ENCODE measurements at regions not wholly inside any gene's neighbourhood (a gene's known extent, or its start where the extent isn't known, plus 50 kb on each side); places are given as distances from the start of the nearest gene placed in this dataset.

- DNase-seq (ENCODE audit: low read depth), result no peak
- no peak overlapping the region for H3K4me3 ChIP-seq (ENCODE audit: low read length)
- TF ChIP-seq CTCF (conservative IDR thresholded peaks at IDR 0.05; ENCODE audit: low read depth, low read length), result no peak
These were observed 488.4 kb upstream of the UBE2E2 start for GRCh38 chr3:22714749-22715148.

- H3K4me3 ChIP-seq (ENCODE audit: low read length), result no peak overlapping the region
- no peak for TF ChIP-seq CTCF (conservative IDR thresholded peaks at IDR 0.05; ENCODE audit: low read depth, low read length)
- no peak for DNase-seq (ENCODE audit: low read depth)
These were observed 482.5 kb upstream of the UBE2E2 start for GRCh38 chr3:22720596-22720995.

GRCh38 chr3:22724420-22724819 is 478.7 kb upstream of the UBE2E2 start:
- H3K4me3 ChIP-seq (ENCODE audit: low read length), result no peak overlapping the region
- DNase-seq (ENCODE audit: low read depth), result no peak
- TF ChIP-seq CTCF (conservative IDR thresholded peaks at IDR 0.05; ENCODE audit: low read depth, low read length), result no peak

GRCh38 chr3:22728406-22728805 is 474.7 kb upstream of the UBE2E2 start:
- no peak for TF ChIP-seq CTCF (conservative IDR thresholded peaks at IDR 0.05; ENCODE audit: low read depth, low read length)
- H3K4me3 ChIP-seq (ENCODE audit: low read length), result no peak overlapping the region
- DNase-seq (ENCODE audit: low read depth), result no peak

GRCh38 chr3:22729212-22729611 is 473.9 kb upstream of the UBE2E2 start:
- no peak for TF ChIP-seq CTCF (conservative IDR thresholded peaks at IDR 0.05; ENCODE audit: low read depth, low read length)
- no peak for DNase-seq (ENCODE audit: low read depth)
- no peak overlapping the region for H3K4me3 ChIP-seq (ENCODE audit: low read length)

GRCh38 chr3:22729981-22730380 is 473.1 kb upstream of the UBE2E2 start:
- H3K4me3 ChIP-seq (ENCODE audit: low read length), result no peak overlapping the region
- no peak for DNase-seq (ENCODE audit: low read depth)
- TF ChIP-seq CTCF (conservative IDR thresholded peaks at IDR 0.05; ENCODE audit: low read depth, low read length), result peak; percentile 56

- H3K4me3 ChIP-seq (ENCODE audit: low read length), result no peak overlapping the region
- TF ChIP-seq CTCF (conservative IDR thresholded peaks at IDR 0.05; ENCODE audit: low read depth, low read length), result no peak
- no peak for DNase-seq (ENCODE audit: low read depth)
These were observed 472.4 kb upstream of the UBE2E2 start for GRCh38 chr3:22730701-22731100.
